Activated CD8-positive, alpha-beta T cell treated with anti-CD3 and anti-CD28 coated beads, Interleukin-2, amount 10 ng/mL, durations not matched to agents 7 days and 5 days (primary cell): ENCODE measurements at regions not wholly inside any gene's neighbourhood (a gene's known extent, or its start where the extent isn't known, plus 50 kb on each side); places are given as distances from the start of the nearest gene placed in this dataset.
A peak's percentile ranks its signal among the peaks of the same experiment; 100 is the strongest.

Experiments
- ATAC-seq: fragments of 150-1000 bp; cut with Tn5 transposase; one replicate; pipeline ENCODE4 v1.10.0; 2021; ENCODE audit warnings: moderate library complexity
- CTCF ChIA-PET: fragments of 350-600 bp; sonication (Branson Sonifier 250); formaldehyde crosslinking; loops from one replicate; lab custom pipeline; 2021; ENCODE audit warnings: antibody characterized with exemption; lab: Charles Lee
- POLR2A ChIA-PET: fragments of 350-600 bp; sonication (Branson Sonifier 250); formaldehyde crosslinking; loops from one replicate; lab custom pipeline; 2021; ENCODE audit warnings: antibody characterized with exemption; lab: Charles Lee
- DNase-seq: peaks from one replicate; pipeline ENCODE4 v3.0.0-alpha.2; 2020
- H3K27ac Mint-ChIP-seq: one replicate; pipeline ENCODE4 v1.8.0; 2021; ENCODE audit warnings: mild to moderate bottlenecking, mixed read lengths
- H3K27me3 Mint-ChIP-seq: one replicate; pipeline ENCODE4 v1.8.0; 2021; ENCODE audit warnings: low read depth, mixed read lengths
- H3K36me3 Mint-ChIP-seq: one replicate; pipeline ENCODE4 v1.8.0; 2021; ENCODE audit warnings: low read depth, mixed read lengths
- H3K4me1 Mint-ChIP-seq: one replicate; pipeline ENCODE4 v1.8.0; 2021; ENCODE audit warnings: low read depth, mixed read lengths
- H3K4me3 Mint-ChIP-seq: one replicate; pipeline ENCODE4 v1.8.0; 2021; ENCODE audit warnings: mild to moderate bottlenecking, mixed read lengths
- H3K9me3 Mint-ChIP-seq: one replicate; pipeline ENCODE4 v1.8.0; 2022; ENCODE audit warnings: mixed read lengths; ENCODE audit not compliant: insufficient read depth

- no peaks in the 10 kb centered on the region for H3K4me1 Mint-ChIP-seq
- H3K9me3 Mint-ChIP-seq = no peaks in the 10 kb centered on the region
- H3K27me3 Mint-ChIP-seq = no peaks in the 10 kb centered on the region
- no peaks in the 10 kb centered on the region for H3K36me3 Mint-ChIP-seq
- DNase-seq = no peak
- H3K27ac Mint-ChIP-seq = no peak overlapping the region
- no peak overlapping the region for H3K4me3 Mint-ChIP-seq
- no peak for ATAC-seq
- ChIA-PET POLR2A (no interaction called here), CTCF (no interaction called here)
These were observed 286.7 kb upstream of the TENM3 start for GRCh38 chr4:181956512-181956911.

DNA sequence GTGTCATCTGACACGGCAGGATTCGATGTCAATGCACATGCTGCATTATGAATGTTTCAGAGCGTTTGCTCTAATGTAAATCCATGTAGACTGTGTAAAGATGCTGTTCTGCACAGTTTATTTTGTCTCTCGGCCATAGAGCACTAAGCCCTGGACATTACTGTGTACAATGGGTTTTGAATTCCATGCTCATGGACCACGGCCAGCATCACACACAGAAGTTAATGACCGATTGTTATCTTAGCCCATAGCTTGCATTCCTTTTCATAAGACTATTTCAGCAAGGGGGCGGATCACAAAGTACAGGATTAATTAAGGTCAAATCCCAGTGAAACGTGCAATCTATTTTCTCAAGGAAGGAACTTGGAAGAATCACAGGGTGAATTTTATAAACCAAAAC, 286.1 kb upstream of the TENM3 start:
- DNase-seq = no peak
- H3K4me3 Mint-ChIP-seq = no peak overlapping the region
- ATAC-seq = no peak
- no peaks in the 10 kb centered on the region for H3K9me3 Mint-ChIP-seq
- H3K27ac Mint-ChIP-seq = no peak overlapping the region
- no peaks in the 10 kb centered on the region for H3K36me3 Mint-ChIP-seq
- CTCF ChIA-PET = no interaction called here
- H3K27me3 Mint-ChIP-seq = no peaks in the 10 kb centered on the region
- H3K4me1 Mint-ChIP-seq = no peaks in the 10 kb centered on the region
- POLR2A ChIA-PET = no interaction called here

- ATAC-seq (no peak), DNase-seq (no peak)
- Mint-ChIP-seq H3K27me3 (no peaks in the 10 kb centered on the region), H3K4me3 (no peak overlapping the region), H3K36me3 (no peaks in the 10 kb centered on the region), H3K4me1 (no peaks in the 10 kb centered on the region), H3K27ac (no peak overlapping the region), H3K9me3 (no peaks in the 10 kb centered on the region)
- POLR2A ChIA-PET = no interaction called here
- CTCF ChIA-PET = no interaction called here
These were observed 284.8 kb upstream of the TENM3 start for GRCh38 chr4:181958446-181958845.

GRCh38 chr4:181959121-181959520, 284.1 kb upstream of the TENM3 start:
- ChIA-PET POLR2A (no interaction called here), CTCF (no interaction called here)
- Mint-ChIP-seq H3K27me3 (no peaks in the 10 kb centered on the region), H3K4me3 (no peak overlapping the region), H3K4me1 (no peaks in the 10 kb centered on the region), H3K36me3 (no peaks in the 10 kb centered on the region), H3K27ac (no peak overlapping the region), H3K9me3 (no peaks in the 10 kb centered on the region)
- ATAC-seq = no peak
- DNase-seq = no peak

DNA sequence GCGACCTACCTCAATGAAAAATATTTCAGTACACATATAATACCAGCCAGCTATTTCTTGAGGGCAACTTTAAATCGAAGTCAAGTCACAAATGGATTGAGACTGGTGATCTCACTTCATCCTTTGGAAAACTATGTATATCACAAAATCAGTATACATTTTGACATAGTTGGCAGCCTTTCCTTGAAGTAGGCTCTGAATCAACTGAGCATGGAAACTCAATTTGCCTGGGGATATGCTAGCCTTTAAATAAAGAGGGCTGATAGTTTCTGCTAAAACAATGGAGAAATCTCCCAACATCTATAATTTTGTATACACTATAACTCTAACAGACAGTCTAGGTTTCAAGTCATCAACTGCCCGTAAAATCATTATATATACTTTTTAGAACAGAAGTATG, 282.8 kb upstream of the TENM3 start:
- no peak overlapping the region for H3K4me3 Mint-ChIP-seq
- POLR2A ChIA-PET = no interaction called here

DNA sequence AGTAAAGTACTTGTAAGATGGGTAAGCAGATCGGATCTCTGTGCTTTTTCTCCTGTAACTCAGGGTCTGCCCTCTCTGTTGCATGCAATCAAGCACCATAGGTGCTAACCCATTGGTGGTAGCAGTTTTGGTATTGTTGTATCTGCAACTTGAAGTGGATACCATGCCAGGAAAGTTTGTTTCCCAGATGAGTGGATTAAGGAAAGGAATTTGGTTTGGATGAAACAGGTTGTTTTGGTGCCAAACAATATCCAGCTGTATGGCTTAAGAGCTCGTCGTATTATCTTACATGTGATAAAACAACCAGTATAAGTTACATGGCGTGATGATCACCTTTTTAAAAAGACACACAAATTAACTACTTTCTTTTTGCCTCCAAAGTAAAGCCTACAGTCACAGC, 280.9 kb upstream of the TENM3 start:
- no peak for DNase-seq
- CTCF ChIA-PET = no interaction called here
- Mint-ChIP-seq H3K36me3 (no peaks in the 10 kb centered on the region), H3K27me3 (no peaks in the 10 kb centered on the region), H3K27ac (no peak overlapping the region), H3K4me1 (no peaks in the 10 kb centered on the region), H3K9me3 (no peaks in the 10 kb centered on the region), H3K4me3 (no peak overlapping the region)
- no peak for ATAC-seq
- POLR2A ChIA-PET = no interaction called here

More for the DNA sequence above, 282.8 kb upstream of the TENM3 start:
- no peaks in the 10 kb centered on the region for H3K9me3 Mint-ChIP-seq
- ATAC-seq (no peak), DNase-seq (no peak)
- no peaks in the 10 kb centered on the region for H3K4me1 Mint-ChIP-seq
- no peaks in the 10 kb centered on the region for H3K36me3 Mint-ChIP-seq
- H3K27me3 Mint-ChIP-seq = no peaks in the 10 kb centered on the region
- no peak overlapping the region for H3K27ac Mint-ChIP-seq
- CTCF ChIA-PET = no interaction called here

DNA sequence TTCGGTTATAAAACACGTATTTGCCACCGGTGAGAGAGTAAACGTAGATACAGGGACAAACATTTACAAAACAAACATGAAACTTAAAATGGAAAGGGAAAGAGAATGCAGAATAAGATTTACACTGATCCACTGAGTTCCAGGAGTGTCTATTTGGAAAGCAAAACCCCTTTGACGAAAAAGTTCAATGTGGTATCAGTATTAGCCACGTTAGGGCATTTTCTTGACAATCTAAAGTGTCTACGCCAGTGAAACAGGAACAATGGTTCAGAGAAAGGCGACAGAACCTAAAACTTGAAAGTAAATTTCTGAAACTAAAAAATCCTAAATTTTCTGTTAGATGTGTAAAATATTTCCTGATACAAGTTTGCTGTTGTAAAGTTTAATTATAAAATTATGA, 278.5 kb upstream of the TENM3 start:
- Mint-ChIP-seq H3K4me3 (no peak overlapping the region), H3K4me1 (no peaks in the 10 kb centered on the region), H3K9me3 (no peaks in the 10 kb centered on the region), H3K27me3 (no peaks in the 10 kb centered on the region), H3K27ac (no peak overlapping the region), H3K36me3 (no peaks in the 10 kb centered on the region)
- DNase-seq = no peak
- ChIA-PET POLR2A (no interaction called here), CTCF (no interaction called here)
- no peak for ATAC-seq

DNA sequence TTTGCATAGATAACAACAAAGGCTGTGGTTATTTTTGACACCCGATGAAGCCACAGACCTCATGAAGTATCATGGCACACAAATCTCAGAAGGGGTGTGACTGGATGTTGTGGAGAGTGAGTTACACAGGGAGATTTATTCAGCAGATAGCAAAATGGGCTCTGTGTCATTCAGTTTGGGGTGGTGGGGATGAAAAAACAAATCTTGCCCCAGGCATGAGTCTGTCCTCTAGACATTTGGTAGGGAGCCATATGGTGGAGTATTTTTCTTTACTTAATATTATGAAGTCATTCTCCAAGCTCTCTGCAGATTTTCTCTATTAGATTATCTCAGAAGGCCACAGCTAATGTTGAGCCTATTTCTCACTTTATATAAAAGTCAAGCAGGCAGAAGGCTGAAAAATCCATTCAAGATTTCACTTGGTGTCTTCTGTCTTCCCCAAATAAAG, 277.1 kb upstream of the TENM3 start:
- POLR2A ChIA-PET = no interaction called here
- Mint-ChIP-seq H3K4me3 (no peak overlapping the region), H3K36me3 (no peaks in the 10 kb centered on the region), H3K4me1 (peaks cover under 1% of the 10 kb centered on the region), H3K27ac (no peak overlapping the region), H3K27me3 (no peaks in the 10 kb centered on the region), H3K9me3 (no peaks in the 10 kb centered on the region)
- no peak for ATAC-seq
- CTCF ChIA-PET = interaction anchor here (1.0 kb wide), 1 partner anchor 27 kb away, joined by 3 read pairs; no protein-coding TSS in a partner anchor
- no peak for DNase-seq

DNA sequence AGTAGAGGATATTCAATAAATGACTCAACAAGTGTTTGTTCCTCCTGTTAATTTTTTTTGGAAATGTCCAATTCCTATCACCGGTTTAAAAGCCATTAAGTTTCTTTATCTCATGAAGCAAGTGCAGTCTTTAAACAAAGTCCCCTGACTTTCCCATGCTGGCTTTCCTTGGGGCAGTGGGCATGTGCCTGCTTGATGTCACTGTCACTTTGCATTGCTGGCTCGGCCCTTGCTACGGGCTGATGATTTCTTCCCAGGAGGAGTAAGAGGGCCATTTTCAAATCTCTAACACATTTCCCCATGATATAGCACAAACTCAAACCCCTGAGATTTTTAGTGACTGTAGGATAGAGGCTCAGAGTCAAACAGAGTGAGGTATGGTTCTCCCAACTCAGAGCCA, 275.8 kb upstream of the TENM3 start:
- Mint-ChIP-seq H3K27ac (no peak overlapping the region), H3K9me3 (no peaks in the 10 kb centered on the region), H3K27me3 (no peaks in the 10 kb centered on the region), H3K4me1 (peaks cover 4% of the 10 kb centered on the region), H3K36me3 (no peaks in the 10 kb centered on the region), H3K4me3 (no peak overlapping the region)
- ATAC-seq (no peak), DNase-seq (no peak)
- CTCF ChIA-PET = no interaction called here
- POLR2A ChIA-PET = no interaction called here

GRCh38 chr4:181968371-181968770, 274.8 kb upstream of the TENM3 start:
- H3K36me3 Mint-ChIP-seq = no peaks in the 10 kb centered on the region
- ChIA-PET CTCF (no interaction called here), POLR2A (no interaction called here)
- H3K4me1 Mint-ChIP-seq = peaks cover 4% of the 10 kb centered on the region
- no peaks in the 10 kb centered on the region for H3K27me3 Mint-ChIP-seq
- no peak for ATAC-seq
- DNase-seq = no peak
- H3K9me3 Mint-ChIP-seq = no peaks in the 10 kb centered on the region
- no peak overlapping the region for H3K4me3 Mint-ChIP-seq
- no peak overlapping the region for H3K27ac Mint-ChIP-seq

DNA sequence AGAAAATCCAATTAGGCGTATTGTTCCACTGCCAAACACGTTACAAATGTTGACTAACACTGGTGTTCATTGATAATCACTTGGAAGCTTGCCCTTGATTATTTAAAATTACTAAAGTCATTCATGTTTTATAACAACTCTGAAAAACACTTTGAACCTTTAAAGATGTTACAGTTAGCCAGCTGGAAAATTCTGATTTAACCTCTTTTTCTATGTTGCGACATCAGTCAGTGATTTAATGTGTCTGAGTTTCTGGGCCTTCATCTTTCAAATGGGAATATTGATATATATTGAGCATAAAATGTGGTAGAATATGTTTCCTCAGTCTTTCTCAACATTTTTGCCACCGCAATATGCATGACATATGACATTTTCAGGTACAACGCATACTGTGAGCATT, 274.1 kb upstream of the TENM3 start:
- CTCF ChIA-PET = no interaction called here
- POLR2A ChIA-PET = no interaction called here
- ATAC-seq (no peak), DNase-seq (no peak)
- H3K4me3 Mint-ChIP-seq = no peak overlapping the region
- no peaks in the 10 kb centered on the region for H3K27me3 Mint-ChIP-seq
- H3K9me3 Mint-ChIP-seq = no peaks in the 10 kb centered on the region
- H3K27ac Mint-ChIP-seq = no peak overlapping the region
- H3K36me3 Mint-ChIP-seq = no peaks in the 10 kb centered on the region
- peaks cover 4% of the 10 kb centered on the region for H3K4me1 Mint-ChIP-seq

GRCh38 chr4:181970366-181970765, 272.8 kb upstream of the TENM3 start:
- POLR2A ChIA-PET = no interaction called here

DNA sequence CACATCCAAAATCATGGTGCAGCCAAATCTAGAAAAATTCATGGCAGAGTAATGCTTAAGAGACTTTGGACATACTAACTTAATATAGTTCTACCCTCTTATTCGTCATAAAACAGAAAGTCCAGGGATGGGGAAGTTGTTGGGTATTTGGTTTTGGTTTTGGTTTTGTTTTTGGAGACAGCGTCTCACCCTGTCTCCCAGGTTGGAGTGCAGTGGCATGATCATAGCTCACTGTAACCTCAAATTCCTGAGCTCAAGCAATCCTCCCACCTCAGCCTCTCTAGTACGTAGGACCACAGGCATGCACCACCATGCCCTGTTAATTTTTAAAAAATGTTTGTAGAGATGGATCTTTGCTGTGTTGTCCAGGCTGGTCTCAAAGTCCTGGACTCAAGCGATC, 271.8 kb upstream of the TENM3 start:
- Mint-ChIP-seq H3K4me3 (peak overlapping the region; percentile 28), H3K27ac (no peak overlapping the region), H3K9me3 (no peaks in the 10 kb centered on the region), H3K36me3 (no peaks in the 10 kb centered on the region), H3K27me3 (no peaks in the 10 kb centered on the region), H3K4me1 (peaks cover 4% of the 10 kb centered on the region)
- ATAC-seq (no peak), DNase-seq (no peak)
- CTCF ChIA-PET = no interaction called here
- POLR2A ChIA-PET = no interaction called here

More at GRCh38 chr4:181970366-181970765, 272.8 kb upstream of the TENM3 start:
- H3K9me3 Mint-ChIP-seq = no peaks in the 10 kb centered on the region
- CTCF ChIA-PET = no interaction called here
- H3K27me3 Mint-ChIP-seq = no peaks in the 10 kb centered on the region
- ATAC-seq (no peak), DNase-seq (no peak)
- no peak overlapping the region for H3K4me3 Mint-ChIP-seq
- no peaks in the 10 kb centered on the region for H3K36me3 Mint-ChIP-seq
- peaks cover 4% of the 10 kb centered on the region for H3K4me1 Mint-ChIP-seq
- no peak overlapping the region for H3K27ac Mint-ChIP-seq
